ENCODE measurements at regions not wholly inside any gene's neighbourhood (a gene's known extent, or its start where the extent isn't known, plus 50 kb on each side); places are given as distances from the start of the nearest gene placed in this dataset.

GRCh38 chr7:138316421-138317043, 143.5 kb upstream of the TRIM24 start:
- TF ChIP-seq CTCF (IDR thresholded peaks at IDR 0.05): no peak
- TF ChIP-seq EZH2 (IDR thresholded peaks at IDR 0.05; ENCODE audit: borderline replicate concordance, insufficient read depth, low read depth, low read length, poor library complexity, severe bottlenecking): no peak
